HG03064 (cell line): ENCODE measurements at regions not wholly inside any gene's neighbourhood (a gene's known extent, or its start where the extent isn't known, plus 50 kb on each side); places are given as distances from the start of the nearest gene placed in this dataset.

Experiments used
- ATAC-seq: cut with Tn5 transposase; IDR thresholded peaks from one replicate; pipeline ENCODE4 v1.9.1; 2021; ENCODE audit warnings: low read depth; ENCODE audit not compliant: unreplicated experiment

- no peak for ATAC-seq
Observed at GRCh38 chr3:124424396-124424795, 305.9 kb upstream of the UMPS start.

GRCh38 chr3:124425972-124426371 is 304.3 kb upstream of the UMPS start:
- no peak for ATAC-seq

GRCh38 chr3:124428372-124429128 is 301.7 kb upstream of the UMPS start:
- no peak for ATAC-seq

- ATAC-seq: no peak
Observed at GRCh38 chr3:124429129-124429815, 301.0 kb upstream of the UMPS start.

GRCh38 chr3:124431331-124431994 is 298.8 kb upstream of the UMPS start:
- ATAC-seq: no peak

GRCh38 chr3:124434176-124434575 is 296.1 kb upstream of the UMPS start:
- ATAC-seq: no peak

GRCh38 chr3:124435467-124435866 is 294.8 kb upstream of the UMPS start:
- no peak for ATAC-seq

- ATAC-seq: no peak
Observed at GRCh38 chr3:124438813-124439212, 291.4 kb upstream of the UMPS start.

GRCh38 chr3:124439603-124440002 is 290.6 kb upstream of the UMPS start:
- no peak for ATAC-seq

- ATAC-seq: no peak
Observed at GRCh38 chr3:124441766-124442165, 288.5 kb upstream of the UMPS start.

- ATAC-seq: no peak
Observed at GRCh38 chr3:124442463-124442862, 287.8 kb upstream of the UMPS start.

- ATAC-seq: no peak
Observed at GRCh38 chr3:124443446-124443845, 286.8 kb upstream of the UMPS start.

- no peak for ATAC-seq
Observed at GRCh38 chr3:124444075-124444474, 286.2 kb upstream of the UMPS start.

GRCh38 chr3:124444896-124445295 is 285.4 kb upstream of the UMPS start:
- no peak for ATAC-seq

- no peak for ATAC-seq
Observed at GRCh38 chr3:124447845-124448244, 282.4 kb upstream of the UMPS start.

- no peak for ATAC-seq
Observed at GRCh38 chr3:124448954-124449353, 281.3 kb upstream of the UMPS start.

- ATAC-seq: no peak
Observed at GRCh38 chr3:124450366-124450765, 279.9 kb upstream of the UMPS start.

- ATAC-seq: no peak
Observed at GRCh38 chr3:124451630-124452317, 278.5 kb upstream of the UMPS start.

- ATAC-seq: no peak
Observed at GRCh38 chr3:124453189-124453588, 277.1 kb upstream of the UMPS start.

GRCh38 chr3:124455891-124456290 is 274.4 kb upstream of the UMPS start:
- no peak for ATAC-seq

GRCh38 chr3:124456506-124456905 is 273.7 kb upstream of the UMPS start:
- ATAC-seq: no peak
